ENCODE measurements at regions not wholly inside any gene's neighbourhood (a gene's known extent, or its start where the extent isn't known, plus 50 kb on each side); places are given as distances from the start of the nearest gene placed in this dataset.
A peak's percentile ranks its signal among the peaks of the same experiment; 100 is the strongest.
"Not testable (repeated sequence)": the region's sequence is repeated elsewhere in the genome, so short reads cannot be mapped to it uniquely, and the experiment has no call there.

- H3K36me3 Mint-ChIP-seq: no peaks in the 10 kb centered on the region
- H3K9me3 Mint-ChIP-seq: no peaks in the 10 kb centered on the region
- H3K4me3 Mint-ChIP-seq: no peak overlapping the region
- peaks cover 13% of the 10 kb centered on the region for H3K4me1 Mint-ChIP-seq
- H3K27ac Mint-ChIP-seq: no peak overlapping the region
- CTCF ChIA-PET: no interaction called here
- H3K27me3 Mint-ChIP-seq: no peaks in the 10 kb centered on the region
- DNase-seq: no peak
These were observed 109.6 kb downstream of the CTNND1 start for GRCh38 chr11:57871231-57871630.

DNA sequence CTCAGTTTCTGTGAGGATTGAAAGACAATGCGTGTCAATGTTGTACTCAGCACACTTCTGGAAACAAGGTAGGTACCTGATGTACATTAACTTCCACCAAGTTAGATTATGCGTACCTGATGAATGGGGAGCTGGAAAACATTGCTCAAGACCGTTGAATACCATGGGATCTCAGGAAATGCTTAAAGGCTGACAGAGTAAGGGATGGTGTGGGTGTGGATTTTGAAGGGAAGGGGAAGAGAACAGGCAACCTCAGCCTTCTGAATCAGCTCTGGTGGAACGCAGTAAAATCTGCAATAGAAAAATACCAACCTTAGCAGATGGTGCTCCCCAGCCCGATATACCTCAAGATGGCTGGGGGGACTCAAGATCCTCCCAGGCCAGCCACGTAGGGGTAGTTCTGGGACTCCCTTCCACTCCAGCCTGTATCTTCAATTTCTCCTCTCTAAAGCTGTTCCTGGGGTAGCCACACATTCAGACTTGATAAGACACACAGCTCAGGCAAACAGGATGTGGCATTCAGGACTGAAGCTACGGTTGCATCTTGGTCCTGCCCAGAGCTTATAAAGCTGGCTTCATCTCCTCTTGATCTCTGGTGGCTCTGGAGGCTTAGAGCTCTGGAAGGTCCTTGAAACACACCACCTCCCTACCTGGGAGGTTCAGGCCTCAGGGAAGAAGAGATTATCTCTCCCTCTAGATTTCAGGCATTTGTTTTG is 111.8 kb downstream of the CTNND1 start:
- Mint-ChIP-seq H3K9me3 (no peaks in the 10 kb centered on the region), H3K27me3 (no peaks in the 10 kb centered on the region), H3K36me3 (no peaks in the 10 kb centered on the region), H3K4me3 (no peak overlapping the region), H3K4me1 (peaks cover 13% of the 10 kb centered on the region), H3K27ac (no peak overlapping the region)
- DNase-seq: peak; percentile 26
- CTCF ChIA-PET: no interaction called here

DNA sequence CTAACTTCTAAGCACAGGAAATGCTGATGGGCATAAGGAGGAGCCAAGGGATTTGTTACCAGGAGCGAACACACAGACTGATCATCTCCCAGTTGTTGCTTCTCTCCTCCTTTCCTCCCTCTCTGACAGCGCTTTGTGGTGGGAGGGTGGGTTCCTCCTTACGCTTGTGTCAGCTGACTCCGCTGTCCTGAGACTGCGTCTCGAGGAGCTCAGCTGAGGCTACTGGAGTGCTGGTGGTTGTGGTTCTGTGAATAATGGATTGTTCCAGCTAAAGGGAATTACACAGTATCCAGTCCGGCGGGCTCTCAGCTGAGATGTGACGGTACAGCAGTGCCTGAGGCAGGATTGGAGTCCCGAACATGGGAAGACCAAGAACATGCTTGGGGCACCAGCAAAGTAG is 113.4 kb downstream of the CTNND1 start:
- Mint-ChIP-seq H3K4me3 (no peak overlapping the region), H3K27me3 (no peaks in the 10 kb centered on the region), H3K4me1 (peaks cover 13% of the 10 kb centered on the region), H3K9me3 (no peaks in the 10 kb centered on the region), H3K36me3 (no peaks in the 10 kb centered on the region), H3K27ac (no peak overlapping the region)
- DNase-seq: no peak
- CTCF ChIA-PET: no interaction called here

DNA sequence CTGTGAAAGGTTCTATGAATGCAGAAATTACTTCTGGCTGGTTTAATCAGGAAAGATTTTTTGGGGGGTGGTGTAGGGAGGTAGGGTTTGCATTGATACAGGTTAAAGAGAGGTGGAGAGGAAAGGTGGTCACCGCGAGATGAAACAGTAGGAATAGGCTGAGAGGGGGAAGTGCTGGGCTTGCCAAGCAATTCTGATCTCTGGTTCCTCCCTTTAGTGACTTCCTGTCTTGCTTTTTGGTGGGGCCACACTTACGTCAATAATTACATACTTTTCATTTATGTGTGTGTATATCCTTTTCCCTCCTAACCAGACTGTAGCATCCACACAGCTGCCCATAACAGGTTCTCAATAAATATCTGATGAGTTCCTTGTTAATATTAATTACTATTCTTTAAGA is 120.0 kb downstream of the CTNND1 start:
- DNase-seq: no peak
- H3K9me3 Mint-ChIP-seq: no peaks in the 10 kb centered on the region
- H3K27me3 Mint-ChIP-seq: no peaks in the 10 kb centered on the region
- no peak overlapping the region for H3K27ac Mint-ChIP-seq
- CTCF ChIA-PET: interaction anchor here (0.7 kb wide), 1 partner anchor 15 kb away, joined by 3 read pairs; no protein-coding TSS in a partner anchor
- H3K4me1 Mint-ChIP-seq: peaks cover 14% of the 10 kb centered on the region
- no peak overlapping the region for H3K4me3 Mint-ChIP-seq
- no peaks in the 10 kb centered on the region for H3K36me3 Mint-ChIP-seq

DNA sequence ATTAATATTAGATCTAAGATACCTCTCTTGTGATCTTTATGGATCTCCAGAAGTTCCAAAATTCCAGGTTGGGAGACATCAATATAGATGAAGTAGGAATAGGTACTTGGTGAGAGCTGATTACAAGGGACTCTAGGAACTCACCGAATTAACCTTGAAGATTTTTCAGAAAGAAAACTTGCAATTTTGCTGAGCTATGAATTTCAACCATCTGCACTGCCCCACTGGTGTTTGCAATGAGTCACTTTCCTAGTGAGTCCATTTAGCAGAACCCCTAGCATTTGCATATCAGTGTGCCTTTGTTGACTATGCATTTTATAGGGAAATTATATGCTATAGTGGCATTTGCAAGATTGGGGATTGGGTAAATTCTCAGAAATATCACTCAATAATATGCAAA is 122.0 kb downstream of the CTNND1 start:
- no peaks in the 10 kb centered on the region for H3K27me3 Mint-ChIP-seq
- no peak overlapping the region for H3K4me3 Mint-ChIP-seq
- no peaks in the 10 kb centered on the region for H3K36me3 Mint-ChIP-seq
- H3K4me1 Mint-ChIP-seq: peaks cover 14% of the 10 kb centered on the region
- no peak for DNase-seq
- CTCF ChIA-PET: no interaction called here
- no peak overlapping the region for H3K27ac Mint-ChIP-seq
- no peaks in the 10 kb centered on the region for H3K9me3 Mint-ChIP-seq

- peak; percentile 49 for DNase-seq
- peaks cover 12% of the 10 kb centered on the region for H3K4me1 Mint-ChIP-seq
- no peak overlapping the region for H3K27ac Mint-ChIP-seq
- H3K27me3 Mint-ChIP-seq: no peaks in the 10 kb centered on the region
- no peaks in the 10 kb centered on the region for H3K36me3 Mint-ChIP-seq
- H3K4me3 Mint-ChIP-seq: no peak overlapping the region
- H3K9me3 Mint-ChIP-seq: no peaks in the 10 kb centered on the region
- CTCF ChIA-PET: no interaction called here
These were observed 123.9 kb downstream of the CTNND1 start for GRCh38 chr11:57885298-57886050.

DNA sequence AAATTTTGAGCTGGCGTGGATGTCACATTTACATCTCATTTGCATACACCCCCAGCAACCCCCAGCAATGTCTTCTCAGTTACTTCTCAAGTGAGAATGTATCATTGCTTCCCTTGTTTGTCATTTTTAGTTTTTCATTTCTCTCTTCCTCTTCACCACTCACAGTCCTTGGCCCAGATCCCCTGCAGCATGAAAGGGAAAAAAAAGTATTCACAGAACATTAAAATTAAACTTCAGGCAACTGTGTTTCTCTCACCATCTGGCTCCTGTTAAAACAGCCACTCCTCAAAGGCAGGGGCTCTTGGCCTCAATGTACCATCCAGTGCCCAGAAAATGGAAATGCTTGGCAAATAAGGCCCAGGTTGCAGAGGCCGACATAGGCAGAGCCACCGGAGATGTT is 126.8 kb downstream of the CTNND1 start:
- Mint-ChIP-seq H3K27me3 (no peaks in the 10 kb centered on the region), H3K4me1 (no peaks in the 10 kb centered on the region), H3K9me3 (no peaks in the 10 kb centered on the region), H3K36me3 (no peaks in the 10 kb centered on the region), H3K27ac (no peak overlapping the region), H3K4me3 (no peak overlapping the region)
- CTCF ChIA-PET: no interaction called here
- DNase-seq: no peak

DNA sequence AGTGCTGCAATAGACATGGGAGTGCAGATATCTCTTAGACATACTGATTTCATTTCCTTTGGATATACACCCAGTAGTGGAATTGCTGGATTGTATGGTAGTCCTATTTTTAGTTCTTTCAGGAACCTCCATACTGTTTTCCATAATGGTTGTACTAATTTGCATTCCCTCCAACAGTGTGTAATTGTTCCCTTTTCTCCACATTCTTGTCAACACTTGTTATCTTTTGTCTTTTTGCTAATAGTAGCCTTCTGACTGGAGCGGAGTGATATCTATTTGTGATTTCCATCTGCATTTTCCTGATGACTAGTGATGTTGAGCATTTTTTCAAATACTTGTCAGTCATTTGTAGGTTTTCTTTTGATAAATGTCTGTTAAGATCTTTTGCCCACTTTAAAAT is 128.9 kb downstream of the CTNND1 start:
- Mint-ChIP-seq H3K36me3 (no peaks in the 10 kb centered on the region), H3K9me3 (no peaks in the 10 kb centered on the region), H3K27me3 (no peaks in the 10 kb centered on the region), H3K4me1 (no peaks in the 10 kb centered on the region), H3K4me3 (no peak overlapping the region), H3K27ac (no peak overlapping the region)
- no peak for DNase-seq
- CTCF ChIA-PET: no interaction called here

- H3K4me3 Mint-ChIP-seq: not testable (repeated sequence)
These were observed 130.5 kb upstream of the OR9Q1 start for GRCh38 chr11:57893200-57893599.

GRCh38 chr11:57896361-57897145 is 127.1 kb upstream of the OR9Q1 start:
- no peak overlapping the region for H3K4me3 Mint-ChIP-seq

More at GRCh38 chr11:57893200-57893599, 130.5 kb upstream of the OR9Q1 start:
- DNase-seq, H3K27me3 Mint-ChIP-seq, H3K9me3 Mint-ChIP-seq, H3K4me1 Mint-ChIP-seq, H3K36me3 Mint-ChIP-seq, CTCF ChIA-PET, H3K27ac Mint-ChIP-seq: not testable (repeated sequence)

GRCh38 chr11:57899378-57899777 is 124.3 kb upstream of the OR9Q1 start:
- H3K36me3 Mint-ChIP-seq: no peaks in the 10 kb centered on the region
- CTCF ChIA-PET: no interaction called here
- H3K4me3 Mint-ChIP-seq: no peak overlapping the region
- H3K27me3 Mint-ChIP-seq: peaks cover 4% of the 10 kb centered on the region
- H3K9me3 Mint-ChIP-seq: no peaks in the 10 kb centered on the region
- peaks cover 8% of the 10 kb centered on the region for H3K4me1 Mint-ChIP-seq
- no peak overlapping the region for H3K27ac Mint-ChIP-seq
- DNase-seq: no peak

More at GRCh38 chr11:57896361-57897145, 127.1 kb upstream of the OR9Q1 start:
- Mint-ChIP-seq H3K4me1 (no peaks in the 10 kb centered on the region), H3K36me3 (no peaks in the 10 kb centered on the region), H3K27ac (no peak overlapping the region), H3K27me3 (peaks cover 4% of the 10 kb centered on the region), H3K9me3 (no peaks in the 10 kb centered on the region)
- CTCF ChIA-PET: no interaction called here
- no peak for DNase-seq

DNA sequence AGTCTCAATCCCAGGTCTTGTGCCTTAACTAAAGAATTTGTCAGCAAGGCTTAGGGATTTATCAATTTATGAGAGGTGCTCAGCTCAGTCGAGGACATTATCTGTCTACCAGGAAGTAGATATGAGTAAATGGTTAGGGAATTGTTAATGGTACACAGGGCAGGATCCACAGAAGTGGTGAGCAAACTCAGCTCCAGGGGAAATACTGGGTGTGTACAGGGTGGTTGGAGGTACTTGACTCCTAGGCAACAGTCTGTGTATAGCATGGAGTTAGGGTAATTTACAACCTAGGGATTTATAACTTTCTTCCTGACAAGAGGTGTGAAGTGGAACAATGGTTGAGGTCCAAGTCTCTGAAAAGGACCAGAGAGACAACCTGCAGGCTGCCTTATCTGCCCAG is 123.4 kb upstream of the OR9Q1 start:
- CTCF ChIA-PET: no interaction called here
- H3K36me3 Mint-ChIP-seq: no peaks in the 10 kb centered on the region
- no peaks in the 10 kb centered on the region for H3K9me3 Mint-ChIP-seq
- H3K27me3 Mint-ChIP-seq: peaks cover 4% of the 10 kb centered on the region
- no peak for DNase-seq
- H3K27ac Mint-ChIP-seq: no peak overlapping the region
- peaks cover 8% of the 10 kb centered on the region for H3K4me1 Mint-ChIP-seq
- H3K4me3 Mint-ChIP-seq: no peak overlapping the region

- H3K27ac Mint-ChIP-seq: no peak overlapping the region
These were observed 122.4 kb upstream of the OR9Q1 start for GRCh38 chr11:57901278-57901677.

GRCh38 chr11:57901756-57902155 is 121.9 kb upstream of the OR9Q1 start:
- H3K9me3 Mint-ChIP-seq: no peaks in the 10 kb centered on the region
- no peak overlapping the region for H3K27ac Mint-ChIP-seq
- peaks cover 8% of the 10 kb centered on the region for H3K4me1 Mint-ChIP-seq
- no peak for DNase-seq
- H3K27me3 Mint-ChIP-seq: peaks cover 4% of the 10 kb centered on the region
- CTCF ChIA-PET: no interaction called here
- no peaks in the 10 kb centered on the region for H3K36me3 Mint-ChIP-seq
- H3K4me3 Mint-ChIP-seq: no peak overlapping the region

More at GRCh38 chr11:57901278-57901677, 122.4 kb upstream of the OR9Q1 start:
- Mint-ChIP-seq H3K4me3 (no peak overlapping the region), H3K36me3 (no peaks in the 10 kb centered on the region), H3K9me3 (no peaks in the 10 kb centered on the region), H3K4me1 (peaks cover 8% of the 10 kb centered on the region), H3K27me3 (peaks cover 4% of the 10 kb centered on the region)
- no peak for DNase-seq
- CTCF ChIA-PET: no interaction called here
